NCI-H774 (cell line): ENCODE measurements at regions not wholly inside any gene's neighbourhood (a gene's known extent, or its start where the extent isn't known, plus 50 kb on each side); places are given as distances from the start of the nearest gene placed in this dataset.

Source experiments
- DNase-seq: peaks from one replicate; lab custom pipeline; 2025; lab: John Stamatoyannopoulos, UW

DNA sequence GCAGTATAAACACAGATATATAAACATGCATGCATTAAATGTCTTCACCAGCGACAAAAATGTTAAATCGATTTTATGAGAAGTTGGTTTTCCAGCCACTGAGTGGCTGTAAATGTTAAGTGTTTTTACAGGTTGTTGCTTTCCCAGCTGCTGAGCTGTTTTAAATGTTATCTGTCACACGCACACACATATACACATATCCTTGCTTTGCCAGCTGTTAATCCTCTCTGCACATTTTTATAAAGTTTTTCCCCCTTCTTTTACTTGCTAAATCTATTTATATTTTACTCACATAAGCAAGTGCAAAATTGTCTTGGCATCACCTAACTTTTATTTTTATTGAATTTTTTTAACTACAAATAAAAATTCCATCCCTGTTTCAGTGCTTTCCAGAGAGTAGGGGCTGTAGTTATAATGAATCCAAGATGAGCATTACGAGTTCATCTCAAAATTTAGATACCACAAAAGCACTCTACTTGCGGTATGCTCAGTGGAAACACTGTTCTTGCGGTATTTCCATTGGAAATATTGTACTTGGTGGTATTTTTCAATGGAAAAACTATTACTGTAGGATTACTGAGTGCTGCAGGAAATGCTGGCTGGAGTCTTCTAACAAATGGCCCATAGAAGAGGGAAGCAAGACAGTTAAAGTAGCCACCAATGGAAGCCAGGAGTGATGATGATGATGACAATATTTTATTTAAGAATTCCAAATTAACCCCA is 124.9 kb upstream of the KCNJ16 start:
- no peak for DNase-seq

- no peak for DNase-seq
Observed at GRCh38 chr17:69950701-69951418, 124.2 kb upstream of the KCNJ16 start.

GRCh38 chr17:69954241-69954925 is 120.6 kb upstream of the KCNJ16 start:
- no peak for DNase-seq

DNA sequence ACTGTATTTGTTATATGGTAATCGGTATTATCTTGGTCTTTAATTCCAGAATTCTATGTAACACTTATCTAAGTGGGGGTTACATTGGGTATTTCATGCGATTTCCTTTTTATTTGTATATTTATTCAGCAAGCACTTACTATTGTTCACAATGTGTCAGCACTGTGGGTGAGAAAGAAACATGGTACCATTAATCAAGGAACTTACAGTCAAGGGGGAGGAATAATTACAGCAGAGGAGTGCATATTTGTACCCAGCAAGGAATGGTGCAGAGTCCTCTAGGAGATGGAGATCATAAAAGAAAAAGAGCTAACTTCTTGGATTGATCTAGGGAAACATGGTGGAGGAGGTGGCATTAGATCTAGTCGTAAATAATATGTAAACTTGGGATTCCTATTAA is 117.0 kb upstream of the KCNJ16 start:
- peak; percentile 63 for DNase-seq

- no peak for DNase-seq
Observed at GRCh38 chr17:69959283-69959682, 115.7 kb upstream of the KCNJ16 start.

- DNase-seq = no peak
Observed at GRCh38 chr17:69960755-69961154, 114.3 kb upstream of the KCNJ16 start.

GRCh38 chr17:69961501-69962145 is 113.4 kb upstream of the KCNJ16 start:
- no peak for DNase-seq

DNA sequence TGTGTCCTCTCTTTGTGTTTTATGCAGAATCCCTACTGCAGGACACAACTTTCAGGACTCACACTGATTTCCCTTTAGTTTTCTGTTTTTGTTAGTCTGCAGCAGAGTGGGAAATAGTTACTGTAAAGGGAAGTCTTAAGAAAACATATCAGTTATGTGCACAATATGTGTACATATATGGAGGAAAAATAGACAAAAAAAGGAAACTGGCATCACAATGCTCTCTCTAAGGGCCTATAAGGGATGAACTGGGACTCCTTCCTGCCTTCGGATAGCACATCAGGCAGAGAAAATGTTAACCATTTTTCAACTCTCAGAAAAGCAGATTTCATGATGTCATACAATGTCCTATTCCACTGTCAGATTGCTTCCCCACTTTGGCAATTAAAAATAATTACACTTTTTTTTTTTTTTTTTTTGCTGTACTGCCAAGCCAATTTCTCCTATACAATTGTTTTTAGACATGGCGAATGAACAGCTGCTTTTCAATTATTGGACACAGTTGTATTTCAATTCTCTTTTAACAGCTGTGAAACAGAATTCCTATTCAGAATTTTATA is 112.5 kb upstream of the KCNJ16 start:
- DNase-seq = no peak

DNA sequence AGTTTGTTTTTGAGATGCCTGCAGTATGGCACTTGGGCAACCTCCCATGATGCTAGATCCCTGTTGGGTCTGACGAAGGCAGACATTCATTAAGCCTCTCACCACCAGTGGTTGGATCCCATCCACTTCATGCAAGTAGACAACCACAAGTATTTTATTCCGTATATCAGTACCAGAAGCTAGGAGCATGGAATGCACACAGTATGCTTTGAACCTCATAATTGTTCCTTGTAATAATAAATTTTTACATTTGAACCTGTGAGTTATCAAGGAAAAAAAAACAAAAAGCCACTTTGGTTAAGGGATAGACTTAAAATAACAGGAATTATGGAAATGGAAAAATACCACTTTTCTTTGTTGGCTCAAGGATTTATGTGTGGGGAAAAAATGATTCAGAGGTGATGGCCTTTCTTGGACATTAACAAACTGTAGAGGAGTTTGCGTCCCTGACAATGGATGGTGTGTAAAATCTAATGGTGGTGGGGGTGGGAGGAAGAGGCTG is 107.1 kb upstream of the KCNJ16 start:
- DNase-seq = no peak

DNA sequence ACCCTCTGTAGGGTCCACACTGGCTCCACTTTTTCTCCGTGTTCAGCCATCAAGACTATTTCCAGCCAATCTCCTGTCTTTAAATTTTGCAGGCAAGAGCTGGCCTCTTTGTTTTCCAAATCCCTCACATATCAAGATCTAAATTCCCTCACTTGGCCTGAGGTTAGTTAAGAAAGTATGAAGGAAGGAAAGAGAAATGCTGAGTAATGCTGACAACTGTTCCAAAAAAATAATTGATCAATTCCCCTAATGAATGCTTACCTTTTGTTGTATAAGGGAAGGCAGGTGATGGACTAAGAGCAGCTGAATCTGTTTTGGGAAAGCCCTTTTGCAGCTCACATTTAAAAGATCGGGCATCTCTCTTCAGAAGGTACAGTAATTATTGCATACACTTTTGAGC is 105.1 kb upstream of the KCNJ16 start:
- DNase-seq = no peak

- no peak for DNase-seq
Observed at GRCh38 chr17:69972251-69972650, 102.8 kb upstream of the KCNJ16 start.

- DNase-seq = no peak
Observed at GRCh38 chr17:69975808-69976207, 99.2 kb upstream of the KCNJ16 start.

DNA sequence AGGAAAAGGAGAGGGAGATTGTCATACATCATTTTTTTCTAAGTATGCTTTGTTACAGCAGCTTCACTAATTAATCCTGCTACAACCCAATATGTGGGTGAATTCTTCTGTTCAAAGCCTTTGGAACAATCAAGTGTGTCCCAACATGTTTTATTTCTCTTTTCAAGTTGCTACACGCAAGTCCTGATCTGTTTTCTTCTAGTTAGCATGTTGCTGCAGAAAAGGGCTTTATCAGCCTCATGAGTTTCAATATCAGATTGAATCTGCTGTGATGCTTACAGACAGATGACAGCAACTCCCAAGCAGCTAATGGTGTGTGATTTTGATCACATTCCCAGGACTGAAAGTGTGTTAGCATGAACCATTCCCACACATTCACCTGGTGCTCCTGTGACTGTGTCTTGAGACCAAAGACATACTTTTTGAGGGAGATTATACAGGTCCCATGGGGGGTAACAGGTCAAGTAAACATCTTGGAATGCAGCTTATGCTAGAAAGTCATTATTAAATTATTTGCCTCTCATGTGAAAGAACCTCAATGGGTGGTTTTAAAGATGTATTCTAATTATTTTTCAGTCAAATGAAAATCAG is 96.9 kb upstream of the KCNJ16 start:
- DNase-seq = no peak

GRCh38 chr17:69981441-69981840 is 93.6 kb upstream of the KCNJ16 start:
- no peak for DNase-seq

- no peak for DNase-seq
Observed at GRCh38 chr17:69995476-69995875, 79.5 kb upstream of the KCNJ16 start.

DNA sequence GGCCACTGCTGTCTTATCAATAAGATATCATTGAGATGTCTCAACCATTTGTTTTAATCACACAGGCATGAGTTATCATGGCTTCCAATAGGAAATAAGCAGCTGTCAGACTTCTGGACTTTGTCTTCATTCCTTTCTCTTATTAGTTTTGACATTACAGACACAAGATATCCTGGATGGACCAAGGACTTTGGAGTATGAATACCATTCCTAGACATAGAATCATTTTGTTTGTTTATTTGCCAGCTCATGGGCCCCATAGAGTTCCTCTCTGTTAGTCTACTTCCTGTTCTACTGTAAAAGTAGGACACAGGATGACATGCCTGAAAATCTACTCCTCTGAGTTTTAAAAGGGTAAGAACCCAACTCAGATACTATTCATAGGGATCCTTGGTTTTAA is 77.7 kb upstream of the KCNJ16 start:
- DNase-seq = no peak

- no peak for DNase-seq
Observed at GRCh38 chr17:69999253-69999652, 75.8 kb upstream of the KCNJ16 start.

DNA sequence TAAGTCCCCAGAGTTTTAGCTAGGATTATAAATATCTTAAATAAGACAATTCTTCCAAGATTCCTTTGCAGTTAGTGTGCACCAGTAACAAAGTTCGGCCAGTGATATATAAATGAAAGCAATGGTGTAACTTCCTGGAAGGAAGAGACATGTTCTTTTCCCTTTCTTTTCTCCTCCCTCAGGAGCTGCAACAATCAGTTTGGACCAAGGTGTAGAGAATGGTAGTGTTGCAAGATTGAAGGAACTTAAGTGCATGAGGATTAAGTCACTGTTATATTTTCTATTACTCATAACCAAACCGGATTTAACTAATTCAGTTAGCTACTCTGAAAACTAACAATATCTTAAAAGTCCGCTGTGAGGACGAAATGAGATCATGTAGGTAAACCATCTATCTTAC is 68.9 kb upstream of the KCNJ16 start:
- DNase-seq = no peak

DNA sequence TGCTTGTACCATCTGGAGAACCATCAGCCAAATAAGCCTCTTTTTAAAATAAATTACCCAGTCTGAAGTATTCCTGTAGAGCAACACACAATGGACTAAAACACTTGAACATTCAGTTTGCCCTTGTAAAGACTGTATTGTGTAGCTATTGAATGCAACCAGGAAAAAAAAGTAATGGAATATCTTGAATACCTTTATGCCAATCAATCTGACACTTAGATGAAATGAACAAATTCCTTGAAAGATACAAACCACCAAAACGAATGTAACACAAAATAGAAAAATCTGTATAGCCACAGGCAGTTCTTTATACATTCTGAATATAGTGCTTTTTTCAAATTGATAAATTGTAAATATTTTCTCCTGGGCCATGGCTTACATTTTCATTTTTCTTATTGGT is 63.3 kb upstream of the KCNJ16 start:
- no peak for DNase-seq

GRCh38 chr17:70013911-70014310 is 61.1 kb upstream of the KCNJ16 start:
- no peak for DNase-seq

- no peak for DNase-seq
Observed at GRCh38 chr17:70017112-70017511, 57.9 kb upstream of the KCNJ16 start.

DNA sequence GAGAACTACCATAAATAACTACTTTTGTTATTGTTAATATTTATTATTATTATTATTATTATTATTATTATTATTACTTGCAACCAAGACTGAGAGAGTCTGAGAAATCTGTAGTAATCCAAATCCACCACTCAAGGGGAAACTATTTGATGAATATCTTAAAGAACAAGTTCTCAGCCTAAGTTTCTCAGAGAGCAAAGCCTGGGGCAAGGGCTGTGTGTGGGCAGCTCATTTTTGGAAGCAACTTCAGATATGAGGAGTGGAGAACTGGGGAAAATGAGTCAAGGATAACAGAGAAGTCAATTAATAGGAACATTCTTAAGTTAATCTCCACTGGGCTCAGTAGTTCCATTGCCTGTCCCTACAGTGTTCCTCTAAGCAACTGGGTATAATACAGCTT is 57.1 kb upstream of the KCNJ16 start:
- DNase-seq = no peak
